Suprapubic skin (tissue), 4 donors: ENCODE measurements at regions not wholly inside any gene's neighbourhood (a gene's known extent, or its start where the extent isn't known, plus 50 kb on each side); places are given as distances from the start of the nearest gene placed in this dataset.

Experiments used
- POLR2A ChIP-seq, 2 donors: fragments of 450-650 bp; IDR thresholded peaks; one replicate each; pipeline ENCODE4 v1.6.1; 2017; ENCODE audit warnings: antibody characterized with exemption in 2 of 2, mild to moderate bottlenecking in 2 of 2, moderate library complexity in 2 of 2
- POLR2AphosphoS5 ChIP-seq, 3 donors: sonication (generic); formaldehyde crosslinking; IDR thresholded peaks; one replicate each; pipeline ENCODE4 v1.6.1; 2017; ENCODE audit warnings: antibody characterized with exemption in 3 of 3
- TF ChIP-seq, protein P1 (sequence below), 2 donors: fragments of 200-600 bp in 1 of 2; fragments of 450-650 bp in 1 of 2; sonication (generic) in 1 of 2; IDR thresholded peaks; one replicate each; pipeline ENCODE4 v1.5.1; 2016 to 2019; ENCODE audit warnings: antibody characterized with exemption in 2 of 2, mild to moderate bottlenecking in 1 of 2, moderate library complexity in 1 of 2

DNA sequence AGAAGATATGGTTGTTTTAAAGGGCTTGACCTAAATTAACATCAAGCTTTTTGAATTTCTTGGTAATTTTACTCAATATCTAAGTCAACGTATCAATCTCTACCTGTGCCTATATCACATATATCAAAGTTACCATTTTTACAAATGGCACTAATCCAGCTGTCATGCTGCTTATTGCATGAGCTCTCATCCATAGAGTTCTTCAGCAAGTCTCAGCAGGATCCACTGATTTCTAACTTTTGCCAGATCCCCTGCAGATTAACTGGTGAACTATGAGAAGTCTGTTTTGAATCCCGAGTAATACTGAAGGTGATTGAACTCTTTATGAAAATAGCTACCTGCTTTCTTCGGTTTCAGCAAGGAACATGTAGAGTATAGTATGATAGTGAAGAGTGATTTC, 1239.8 kb upstream of the ACO1 start:
- no peak for TF ChIP-seq POLR2AphosphoS5 (IDR thresholded peaks at IDR 0.05)
- TF ChIP-seq, protein P1, sequence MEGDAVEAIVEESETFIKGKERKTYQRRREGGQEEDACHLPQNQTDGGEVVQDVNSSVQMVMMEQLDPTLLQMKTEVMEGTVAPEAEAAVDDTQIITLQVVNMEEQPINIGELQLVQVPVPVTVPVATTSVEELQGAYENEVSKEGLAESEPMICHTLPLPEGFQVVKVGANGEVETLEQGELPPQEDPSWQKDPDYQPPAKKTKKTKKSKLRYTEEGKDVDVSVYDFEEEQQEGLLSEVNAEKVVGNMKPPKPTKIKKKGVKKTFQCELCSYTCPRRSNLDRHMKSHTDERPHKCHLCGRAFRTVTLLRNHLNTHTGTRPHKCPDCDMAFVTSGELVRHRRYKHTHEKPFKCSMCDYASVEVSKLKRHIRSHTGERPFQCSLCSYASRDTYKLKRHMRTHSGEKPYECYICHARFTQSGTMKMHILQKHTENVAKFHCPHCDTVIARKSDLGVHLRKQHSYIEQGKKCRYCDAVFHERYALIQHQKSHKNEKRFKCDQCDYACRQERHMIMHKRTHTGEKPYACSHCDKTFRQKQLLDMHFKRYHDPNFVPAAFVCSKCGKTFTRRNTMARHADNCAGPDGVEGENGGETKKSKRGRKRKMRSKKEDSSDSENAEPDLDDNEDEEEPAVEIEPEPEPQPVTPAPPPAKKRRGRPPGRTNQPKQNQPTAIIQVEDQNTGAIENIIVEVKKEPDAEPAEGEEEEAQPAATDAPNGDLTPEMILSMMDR (IDR thresholded peaks at IDR 0.05): no peak
- TF ChIP-seq POLR2A (IDR thresholded peaks at IDR 0.05): no peak
